GM23338 (cell line): ENCODE measurements at regions not wholly inside any gene's neighbourhood (a gene's known extent, or its start where the extent isn't known, plus 50 kb on each side); places are given as distances from the start of the nearest gene placed in this dataset.

Source experiments
- ATAC-seq: fragments of 200-7000 bp; cut with Tn5 transposase; 3 replicates; pipeline ENCODE4 v1.9.1; 2020
- DNase-seq: peaks from one replicate; pipeline ENCODE4 v3.0.0-alpha.2; 2015; ENCODE audit warnings: low spot score
- H2AFZ ChIP-seq: fragments of 200-600 bp; sonication (generic); 2 replicates; pipeline ENCODE4 v1.8.0; 2016; ENCODE audit warnings: antibody characterized with exemption, mild to moderate bottlenecking, moderate library complexity
- H3F3A ChIP-seq: fragments of 200-600 bp; sonication (generic); replicated peaks from 2 replicates; pipeline ENCODE4 v1.8.0; 2017; ENCODE audit warnings: antibody characterized with exemption, mixed run types, low read depth
- H3K27ac ChIP-seq: fragments of 200-600 bp; sonication (generic); 2 replicates; pipeline ENCODE4 v1.6.1; 2016; ENCODE audit warnings: low read depth
- H3K27me3 ChIP-seq: fragments of 200-600 bp; sonication (generic); 2 replicates; pipeline ENCODE4 v1.8.0; 2016; ENCODE audit warnings: mild to moderate bottlenecking, mixed run types, moderate library complexity; ENCODE audit not compliant: insufficient read depth
- H3K36me3 ChIP-seq: fragments of 200-600 bp; sonication (generic); 2 replicates; pipeline ENCODE4 v1.8.0; 2016; ENCODE audit warnings: mild to moderate bottlenecking; ENCODE audit not compliant: insufficient read depth
- H3K4me1 ChIP-seq: fragments of 200-600 bp; sonication (generic); 2 replicates; pipeline ENCODE4 v1.8.0; 2016; ENCODE audit warnings: mild to moderate bottlenecking, moderate library complexity; ENCODE audit not compliant: insufficient read depth
- H3K4me2 ChIP-seq: fragments of 200-600 bp; sonication (generic); 2 replicates; pipeline ENCODE4 v1.7.1; 2017; ENCODE audit warnings: mixed run types
- H3K4me3 ChIP-seq: fragments of 200-600 bp; sonication (generic); 2 replicates; pipeline ENCODE4 v1.6.1; 2016; ENCODE audit warnings: mixed run types
- H3K79me2 ChIP-seq: fragments of 200-600 bp; sonication (generic); replicated peaks from 2 replicates; pipeline ENCODE4 v1.8.0; 2017; ENCODE audit warnings: mild to moderate bottlenecking; ENCODE audit not compliant: insufficient read depth
- H3K9me2 ChIP-seq: fragments of 200-600 bp; sonication (generic); 2 replicates; pipeline ENCODE4 v1.8.0; 2017; ENCODE audit not compliant: insufficient read depth
- H4K20me1 ChIP-seq: fragments of 200-600 bp; sonication (generic); replicated peaks from 2 replicates; pipeline ENCODE4 v1.8.0; 2017; ENCODE audit warnings: mild to moderate bottlenecking; ENCODE audit not compliant: insufficient read depth
- H3K27ac Mint-ChIP-seq: 2 replicates; pipeline ENCODE4 v1.8.0; 2020; ENCODE audit warnings: inconsistent platforms, mild to moderate bottlenecking, moderate library complexity, mixed read lengths
- H3K27me3 Mint-ChIP-seq: 3 replicates; pipeline ENCODE4 v1.8.0; 2022; ENCODE audit warnings: low read depth, mild to moderate bottlenecking, moderate library complexity, mixed read lengths, inconsistent platforms; ENCODE audit not compliant: insufficient read depth, poor library complexity
- H3K36me3 Mint-ChIP-seq: 3 replicates; pipeline ENCODE4 v1.8.0; 2021; ENCODE audit warnings: low read depth, mild to moderate bottlenecking, inconsistent platforms, moderate library complexity, mixed read lengths
- H3K4me1 Mint-ChIP-seq: 3 replicates; pipeline ENCODE4 v1.8.0; 2020; ENCODE audit warnings: mild to moderate bottlenecking, inconsistent platforms, mixed read lengths
- H3K4me3 Mint-ChIP-seq: 3 replicates; pipeline ENCODE4 v1.8.0; 2021; ENCODE audit warnings: moderate library complexity, mild to moderate bottlenecking, inconsistent platforms, mixed read lengths
- H3K9me3 Mint-ChIP-seq: 3 replicates; pipeline ENCODE4 v1.8.0; 2020; ENCODE audit warnings: moderate library complexity, mild to moderate bottlenecking, inconsistent platforms, mixed read lengths
- CREB1 ChIP-seq: fragments of 250-450 bp; sonication (Bioruptor Pico); IDR thresholded peaks from 2 replicates; pipeline ENCODE4 v1.5.0; 2020; ENCODE audit warnings: low read depth, mild to moderate bottlenecking, moderate library complexity
- CTCF ChIP-seq, 2 experiments: fragments of 200-600 bp in 1 of 2; sonication (generic) in 1 of 2; conservative IDR thresholded peaks; 2 replicates each; pipeline versions ENCODE4 v1.5.1 to v1.6.1; 2016 to 2017; ENCODE audit warnings: antibody characterized with exemption in 2 of 2, low read depth in 2 of 2, mild to moderate bottlenecking in 2 of 2, moderate library complexity in 1 of 2
- ETS1 ChIP-seq: IDR thresholded peaks from 2 replicates; pipeline ENCODE4 v1.6.1; 2016; ENCODE audit warnings: antibody characterized with exemption
- EZH2 ChIP-seq: fragments of 200-600 bp; sonication (generic); IDR thresholded peaks from one replicate; pipeline ENCODE4 v1.8.0; 2017; ENCODE audit warnings: antibody characterized with exemption, mild to moderate bottlenecking, low read depth; ENCODE audit not compliant: unreplicated experiment
- NANOG ChIP-seq: IDR thresholded peaks from 2 replicates; pipeline ENCODE4 v1.6.1; 2016; ENCODE audit warnings: antibody characterized with exemption, borderline replicate concordance
- STAT1 ChIP-seq: IDR thresholded peaks from one replicate; pipeline ENCODE4 v1.6.1; 2016; ENCODE audit warnings: antibody characterized with exemption; ENCODE audit not compliant: unreplicated experiment
- ZNF114 ChIP-seq: fragments of 250-450 bp; sonication (Bioruptor Pico); IDR thresholded peaks from 2 replicates; pipeline ENCODE4 v1.5.0; 2020; ENCODE audit warnings: mild to moderate bottlenecking, moderate library complexity
- ZNF331 ChIP-seq: fragments of 250-450 bp; sonication (Bioruptor Pico); IDR thresholded peaks from 2 replicates; pipeline ENCODE4 v1.5.0; 2020; ENCODE audit warnings: low read depth, mild to moderate bottlenecking, moderate library complexity
- ZNF462 ChIP-seq: fragments of 250-450 bp; sonication (Bioruptor Pico); IDR thresholded peaks from 2 replicates; pipeline ENCODE4 v1.5.0; 2020; ENCODE audit warnings: mild to moderate bottlenecking, moderate library complexity

- Histone ChIP-seq H3K4me3 (no peak overlapping the region), H3K79me2 (no peaks in the 10 kb centered on the region), H3K36me3 (no peaks in the 10 kb centered on the region), H3K27ac (no peak overlapping the region), H3F3A (no peaks in the 10 kb centered on the region), H3K4me2 (no peak overlapping the region), H3K4me1 (0 out of 2 replicates have a peak, but pooled peaks cover 3% of the 10 kb centered on the region), H2AFZ (no peak overlapping the region), H4K20me1 (no peaks in the 10 kb centered on the region), H3K27me3 (no peaks in the 10 kb centered on the region), H3K9me2 (peaks cover 5% of the 10 kb centered on the region; the same call in 1 of the 2 replicates)
- ATAC-seq: peak; percentile 80
- Mint-ChIP-seq H3K36me3 (peaks cover 10% of the 10 kb centered on the region; the same call in 1 of the 3 replicates), H3K27ac (no peak overlapping the region), H3K4me3 (no peak overlapping the region), H3K27me3 (peaks cover 6% of the 10 kb centered on the region), H3K9me3 (no peaks in the 10 kb centered on the region), H3K4me1 (no peaks in the 10 kb centered on the region)
- TF ChIP-seq ETS1 (no peak), NANOG (no peak), CTCF (conservative IDR thresholded peaks at IDR 0.05; ENCODE audit: low read depth in 2 of 2) (peak; percentile 70 to 79)
- peak; percentile 75 for DNase-seq
These were observed 1092.0 kb downstream of the MAT2B start for GRCh38 chr5:164597293-164597900.

- ATAC-seq: no peak
- no peak overlapping the region for H3K4me2 ChIP-seq
- TF ChIP-seq NANOG (no peak), CTCF (conservative IDR thresholded peaks at IDR 0.05; ENCODE audit: low read depth in 2 of 2) (no peak), ZNF114 (no peak), EZH2 (no peak), ZNF331 (CRISPR knock-in tag) (no peak), ZNF462 (no peak), CREB1 (no peak), STAT1 (no peak)
These were observed 1094.9 kb downstream of the MAT2B start for GRCh38 chr5:164600274-164600673.

More at GRCh38 chr5:164600274-164600673, 1094.9 kb downstream of the MAT2B start:
- H3K27ac Mint-ChIP-seq: no peak overlapping the region
- H3K27me3 Mint-ChIP-seq: peaks cover 6% of the 10 kb centered on the region
- 0 out of 2 replicates have a peak, but pooled peaks cover 3% of the 10 kb centered on the region for H3K4me1 ChIP-seq
- no peaks in the 10 kb centered on the region for H4K20me1 ChIP-seq
- H3K4me3 Mint-ChIP-seq: no peak overlapping the region
- H3K27me3 ChIP-seq: no peaks in the 10 kb centered on the region
- peak overlapping the region; percentile 24; the same call in 1 of the 2 replicates for H2AFZ ChIP-seq
- no peaks in the 10 kb centered on the region for H3K79me2 ChIP-seq
- H3K9me2 ChIP-seq: peaks cover 5% of the 10 kb centered on the region; the same call in 1 of the 2 replicates
- no peak overlapping the region for H3K4me3 ChIP-seq
- no peak overlapping the region for H3K27ac ChIP-seq
- no peak for DNase-seq
- H3K36me3 ChIP-seq: no peaks in the 10 kb centered on the region
- no peaks in the 10 kb centered on the region for H3F3A ChIP-seq
- H3K36me3 Mint-ChIP-seq: peaks cover 10% of the 10 kb centered on the region; the same call in 1 of the 3 replicates
- H3K9me3 Mint-ChIP-seq: no peaks in the 10 kb centered on the region
- H3K4me1 Mint-ChIP-seq: no peaks in the 10 kb centered on the region
